HepG2 (cell line): ENCODE measurements at regions not wholly inside any gene's neighbourhood (a gene's known extent, or its start where the extent isn't known, plus 50 kb on each side); places are given as distances from the start of the nearest gene placed in this dataset.
A peak's percentile ranks its signal among the peaks of the same experiment; 100 is the strongest.

Experiments used
- ATAC-seq: fragments of 200-7000 bp; cut with Tn5 transposase; 3 replicates; pipeline ENCODE4 v1.9.1; 2020; ENCODE audit warnings: mild to moderate bottlenecking, moderate library complexity
- BruUV-seq: library from RNA; stranded (reverse); fragments of 400-500 nt; replicated peaks from 2 replicates; lab custom pipeline; 2021; lab: Mats Ljungman, UMichigan
- CTCF ChIA-PET: fragments of 300-600 bp; formaldehyde crosslinking; extraction: SDS; loops from one replicate; lab custom pipeline; 2021; ENCODE audit warnings: low total read pairs, inconsistent platforms, low intra/inter-chr PET ratio; lab: Yijun Ruan, JAX
- POLR2A ChIA-PET: fragments of 350-600 bp; sonication (Branson Sonifier 250); formaldehyde crosslinking; loops from one replicate; lab custom pipeline; 2020; ENCODE audit warnings: antibody characterized with exemption, inconsistent platforms; lab: Yijun Ruan, JAX
- DNase-seq: peaks from one replicate; pipeline ENCODE4 v3.0.0-alpha.2; 2015; ENCODE audit warnings: low spot score
- FAIRE-seq: peaks from 3 replicates; lab custom pipeline; 2011; peaks lifted over from hg19 to GRCh38; lab: Jason Lieb, UNC
- H2AFZ ChIP-seq: one replicate; pipeline ENCODE4 v1.6.1; 2011; ENCODE audit warnings: low read length, inconsistent platforms
- H3K27ac ChIP-seq: fragments of 300-600 bp; 3 replicates; pipeline ENCODE4 v1.8.0; 2011; ENCODE audit warnings: mixed run types, mild to moderate bottlenecking, mixed read lengths, low read length, inconsistent platforms; ENCODE audit not compliant: insufficient read depth; ENCODE audit errors: extremely low read length
- H3K27me3 ChIP-seq, 2 experiments: fragments of 200-600 bp in 1 of 2; 2 replicates in 1 of 2; 3 replicates in 1 of 2; pipeline versions ENCODE4 v1.6.0 to v1.8.0; 2011; ENCODE audit warnings: low read length in 2 of 2, mild to moderate bottlenecking in 2 of 2, moderate library complexity in 2 of 2, inconsistent platforms in 1 of 2; ENCODE audit not compliant: insufficient read depth in 2 of 2, control insufficient read depth in 1 of 2
- H3K36me3 ChIP-seq, 2 experiments: fragments of 200-600 bp in 1 of 2; replicated peaks in 1 of 2; 2 replicates in 1 of 2; 3 replicates in 1 of 2; pipeline versions ENCODE4 v1.5.1 to v1.8.0; 2011; ENCODE audit warnings: low read length in 2 of 2, inconsistent platforms in 1 of 2; ENCODE audit not compliant: insufficient read depth in 2 of 2, control insufficient read depth in 1 of 2
- H3K4me1 ChIP-seq: 2 replicates; pipeline ENCODE4 v1.5.1; 2012; ENCODE audit warnings: low read length, inconsistent platforms; ENCODE audit not compliant: insufficient read depth
- H3K4me2 ChIP-seq: 2 replicates; pipeline ENCODE4 v1.6.0; 2011; ENCODE audit warnings: low read depth, low read length, inconsistent platforms
- H3K4me3 ChIP-seq, 3 experiments: fragments of 200-600 bp in 1 of 3; sonication (generic), shearing (Covaris generic) in 1 of 3; replicated peaks in 1 of 3; 2 replicates each; pipeline ENCODE4 v1.5.1; 2011 to 2016; ENCODE audit warnings: low read length in 3 of 3, inconsistent platforms in 2 of 3, low read depth in 2 of 3, mild to moderate bottlenecking in 2 of 3, control low read depth in 1 of 3, mixed read lengths in 1 of 3; ENCODE audit not compliant: insufficient read depth in 1 of 3
- H3K79me2 ChIP-seq: one replicate; pipeline ENCODE4 v1.6.1; 2011; ENCODE audit warnings: low read length, inconsistent platforms; ENCODE audit not compliant: insufficient read depth
- H3K9ac ChIP-seq: 2 replicates; pipeline ENCODE4 v1.6.0; 2011; ENCODE audit warnings: mild to moderate bottlenecking, low read depth, low read length, inconsistent platforms; ENCODE audit not compliant: insufficient read depth
- H3K9me3 ChIP-seq: 2 replicates; pipeline ENCODE4 v1.5.1; 2012; ENCODE audit warnings: mild to moderate bottlenecking, low read length
- H4K20me1 ChIP-seq: 2 replicates; pipeline ENCODE4 v1.6.0; 2011; ENCODE audit warnings: inconsistent platforms, mild to moderate bottlenecking, low read length, moderate library complexity; ENCODE audit not compliant: insufficient read depth
- GABPA ChIP-seq, 2 experiments: IDR thresholded peaks; 2 replicates each; pipeline ENCODE4 v1.6.1; 2011 to 2016; ENCODE audit warnings: low read depth in 2 of 2, low read length in 1 of 2, missing biosample characterization in 1 of 2, missing genetic modification characterization in 1 of 2
- MEIS2 ChIP-seq: sonication (generic); formaldehyde crosslinking; IDR thresholded peaks from 2 replicates; pipeline ENCODE4 v1.9.0; 2021; ENCODE audit warnings: mild to moderate bottlenecking, missing genetic modification reagents
- POLR2AphosphoS2 ChIP-seq: IDR thresholded peaks from 2 replicates; pipeline ENCODE4 v1.6.1; 2011; ENCODE audit warnings: low read depth, low read length, improper control_type of control experiment
- RBM22 ChIP-seq: fragments of 200-400 bp; formaldehyde crosslinking; optimal IDR thresholded peaks from 2 replicates; pipeline ENCODE3; 2017; ENCODE audit warnings: mild to moderate bottlenecking, low read length, moderate library complexity
- STAG1 ChIP-seq: sonication (generic); formaldehyde crosslinking; IDR thresholded peaks from 2 replicates; pipeline ENCODE4 v1.4.0; 2020; ENCODE audit warnings: missing genetic modification reagents
- TEAD3 ChIP-seq: optimal IDR thresholded peaks from 2 replicates; pipeline ENCODE3; 2016; ENCODE audit warnings: borderline replicate concordance
- ZNF124 ChIP-seq: sonication (generic); formaldehyde crosslinking; IDR thresholded peaks from 2 replicates; pipeline ENCODE4 v1.4.0; 2020; ENCODE audit warnings: missing genetic modification reagents
- ZNF451 ChIP-seq: sonication (generic); formaldehyde crosslinking; IDR thresholded peaks from 2 replicates; pipeline ENCODE4 v1.5.0; 2020; ENCODE audit warnings: mild to moderate bottlenecking, missing genetic modification reagents
- ZNF614 ChIP-seq: IDR thresholded peaks from 2 replicates; pipeline ENCODE4 v1.6.1; 2018; ENCODE audit warnings: missing biosample characterization, missing genetic modification reagents, inconsistent platforms, borderline replicate concordance
- ZNF782 ChIP-seq: sonication (generic); formaldehyde crosslinking; IDR thresholded peaks from 2 replicates; pipeline ENCODE4 v1.4.0; 2020; ENCODE audit warnings: missing genetic modification reagents, mild to moderate bottlenecking, borderline replicate concordance
- ZNF792 ChIP-seq: IDR thresholded peaks from 2 replicates; pipeline ENCODE4 v1.6.1; 2016
- whole genome bisulfite sequencing: methylation state at CpG from one replicate; pipeline ENCODE4 v1.1.6; 2017; ENCODE audit warnings: low lambda C conversion rate; 5-methylcytosine and 5-hydroxymethylcytosine counted together
- in situ Hi-C: cut with HindIII; loops from 2 replicates; pipeline ENCODE4 v1.10.0; 2017; ENCODE audit warnings: low pct_unique_long_range_greater_than_20kb; ENCODE audit not compliant: extremely low pct_ligation_motif_present
- intact Hi-C: fragments of 100-400 bp; cut with micrococcal nuclease; formaldehyde crosslinking; loops from one replicate; pipeline ENCODE4 v1.10.0; 2022; ENCODE audit not compliant: unreplicated experiment
- TF ChIP-seq, protein P1 (sequence below): sonication (generic); formaldehyde crosslinking; IDR thresholded peaks from 2 replicates; pipeline ENCODE4 v1.5.1; 2020; ENCODE audit warnings: missing genetic modification reagents, mild to moderate bottlenecking, borderline replicate concordance

DNA sequence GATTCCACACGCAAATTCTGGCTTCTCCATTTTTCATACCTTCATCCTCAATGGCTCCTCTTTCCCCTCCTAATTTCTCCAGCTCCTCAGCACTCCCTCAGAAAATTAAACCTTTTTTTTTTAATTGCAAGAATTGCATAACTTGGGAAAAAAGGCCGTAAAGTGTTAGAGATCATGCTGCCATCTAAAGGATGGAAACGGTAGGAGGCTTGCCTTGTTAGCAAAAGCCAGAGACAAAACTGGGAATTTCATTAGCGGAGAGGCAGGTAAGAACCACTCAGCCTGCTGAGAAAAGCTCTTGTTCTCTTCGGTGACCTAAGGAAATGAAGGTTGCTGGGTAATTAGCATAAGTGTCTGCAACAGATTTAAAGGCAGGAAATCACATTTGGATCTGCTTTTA, 204.3 kb downstream of the AEBP2 start (continued):
- TF ChIP-seq, protein P1, sequence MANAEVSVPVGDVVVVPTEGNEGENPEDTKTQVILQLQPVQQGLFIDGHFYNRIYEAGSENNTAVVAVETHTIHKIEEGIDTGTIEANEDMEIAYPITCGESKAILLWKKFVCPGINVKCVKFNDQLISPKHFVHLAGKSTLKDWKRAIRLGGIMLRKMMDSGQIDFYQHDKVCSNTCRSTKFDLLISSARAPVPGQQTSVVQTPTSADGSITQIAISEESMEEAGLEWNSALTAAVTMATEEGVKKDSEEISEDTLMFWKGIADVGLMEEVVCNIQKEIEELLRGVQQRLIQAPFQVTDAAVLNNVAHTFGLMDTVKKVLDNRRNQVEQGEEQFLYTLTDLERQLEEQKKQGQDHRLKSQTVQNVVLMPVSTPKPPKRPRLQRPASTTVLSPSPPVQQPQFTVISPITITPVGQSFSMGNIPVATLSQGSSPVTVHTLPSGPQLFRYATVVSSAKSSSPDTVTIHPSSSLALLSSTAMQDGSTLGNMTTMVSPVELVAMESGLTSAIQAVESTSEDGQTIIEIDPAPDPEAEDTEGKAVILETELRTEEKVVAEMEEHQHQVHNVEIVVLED (CRISPR knock-in tag) = no peak
- TF ChIP-seq POLR2AphosphoS2 (no peak), MEIS2 (CRISPR knock-in tag) (no peak), ZNF792 (CRISPR knock-in tag) (no peak), ZNF782 (no peak), ZNF614 (CRISPR knock-in tag) (no peak), STAG1 (CRISPR knock-in tag) (peak; percentile 38; the same call in 1 of the 2 replicates)

DNA sequence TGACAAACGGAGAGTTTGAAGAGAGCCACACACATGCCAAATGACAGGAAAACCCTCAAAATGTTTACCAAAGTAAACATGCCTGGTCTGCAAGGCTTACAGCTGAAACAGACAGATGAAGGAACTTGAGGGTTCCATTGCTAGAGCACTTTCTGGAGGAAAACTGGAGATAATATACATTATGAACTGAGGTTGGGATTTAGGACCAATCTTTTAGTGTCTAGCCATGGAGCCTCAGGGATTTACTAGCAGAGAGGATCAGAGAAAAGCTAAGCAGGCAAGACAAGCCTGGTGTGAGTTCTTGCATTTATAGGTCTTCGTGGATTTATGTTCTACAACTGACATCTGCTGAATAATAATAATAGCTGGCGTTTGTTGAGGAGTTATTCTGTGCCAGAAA, 205.3 kb downstream of the AEBP2 start:
- BruUV-seq = no TSS peak
- no peaks in the 10 kb centered on the region for H3K4me1 ChIP-seq
- in situ Hi-C loops = no loop called here
- TF ChIP-seq TEAD3 (CRISPR knock-in tag) (no peak), ZNF124 (no peak), GABPA (IDR thresholded peaks at IDR 0.05; ENCODE audit: low read depth, low read length) (no peak), GABPA (CRISPR knock-in tag; IDR thresholded peaks at IDR 0.05; ENCODE audit: low read depth) (no peak), ZNF451 (CRISPR knock-in tag) (no peak), RBM22 (no peak)
- DNase-seq = no peak
- no peak for ATAC-seq
- ChIA-PET POLR2A (no interaction called here), CTCF (no interaction called here)
- WGBS = 15% methylated on average over 3 of the region's 3 CpGs
- FAIRE-seq = no peak
- H3K9me3 ChIP-seq = no peaks in the 10 kb centered on the region
- H3K4me3 ChIP-seq = no peak overlapping the region
- H3K36me3 ChIP-seq = no peaks in the 10 kb centered on the region
- no peak overlapping the region for H3K27ac ChIP-seq
- H2AFZ ChIP-seq = no peak overlapping the region
- intact Hi-C loops = loop anchor here (5.0 kb wide), 1 partner anchor 67 kb away; no protein-coding TSS in a partner anchor
- no peaks in the 10 kb centered on the region; a peak in 1 of 5 replicates for H3K27me3 ChIP-seq
- H4K20me1 ChIP-seq = no peaks in the 10 kb centered on the region
- H3K79me2 ChIP-seq = no peaks in the 10 kb centered on the region
- H3K4me2 ChIP-seq = no peak overlapping the region
- H3K9ac ChIP-seq = no peak overlapping the region
